GM23338 (cell line): ENCODE measurements at regions not wholly inside any gene's neighbourhood (a gene's known extent, or its start where the extent isn't known, plus 50 kb on each side); places are given as distances from the start of the nearest gene placed in this dataset.

ENCODE experiments used
- ATAC-seq: fragments of 200-7000 bp; cut with Tn5 transposase; 3 replicates; pipeline ENCODE4 v1.9.1; 2020
- DNase-seq: peaks from one replicate; pipeline ENCODE4 v3.0.0-alpha.2; 2015; ENCODE audit warnings: low spot score
- H2AFZ ChIP-seq: fragments of 200-600 bp; sonication (generic); 2 replicates; pipeline ENCODE4 v1.8.0; 2016; ENCODE audit warnings: antibody characterized with exemption, mild to moderate bottlenecking, moderate library complexity
- H3F3A ChIP-seq: fragments of 200-600 bp; sonication (generic); replicated peaks from 2 replicates; pipeline ENCODE4 v1.8.0; 2017; ENCODE audit warnings: antibody characterized with exemption, mixed run types, low read depth
- H3K27ac ChIP-seq: fragments of 200-600 bp; sonication (generic); 2 replicates; pipeline ENCODE4 v1.6.1; 2016; ENCODE audit warnings: low read depth
- H3K27me3 ChIP-seq: fragments of 200-600 bp; sonication (generic); 2 replicates; pipeline ENCODE4 v1.8.0; 2016; ENCODE audit warnings: mild to moderate bottlenecking, mixed run types, moderate library complexity; ENCODE audit not compliant: insufficient read depth
- H3K36me3 ChIP-seq: fragments of 200-600 bp; sonication (generic); 2 replicates; pipeline ENCODE4 v1.8.0; 2016; ENCODE audit warnings: mild to moderate bottlenecking; ENCODE audit not compliant: insufficient read depth
- H3K4me1 ChIP-seq: fragments of 200-600 bp; sonication (generic); 2 replicates; pipeline ENCODE4 v1.8.0; 2016; ENCODE audit warnings: mild to moderate bottlenecking, moderate library complexity; ENCODE audit not compliant: insufficient read depth
- H3K4me2 ChIP-seq: fragments of 200-600 bp; sonication (generic); 2 replicates; pipeline ENCODE4 v1.7.1; 2017; ENCODE audit warnings: mixed run types
- H3K4me3 ChIP-seq: fragments of 200-600 bp; sonication (generic); 2 replicates; pipeline ENCODE4 v1.6.1; 2016; ENCODE audit warnings: mixed run types
- H3K79me2 ChIP-seq: fragments of 200-600 bp; sonication (generic); replicated peaks from 2 replicates; pipeline ENCODE4 v1.8.0; 2017; ENCODE audit warnings: mild to moderate bottlenecking; ENCODE audit not compliant: insufficient read depth
- H3K9me2 ChIP-seq: fragments of 200-600 bp; sonication (generic); 2 replicates; pipeline ENCODE4 v1.8.0; 2017; ENCODE audit not compliant: insufficient read depth
- H4K20me1 ChIP-seq: fragments of 200-600 bp; sonication (generic); replicated peaks from 2 replicates; pipeline ENCODE4 v1.8.0; 2017; ENCODE audit warnings: mild to moderate bottlenecking; ENCODE audit not compliant: insufficient read depth
- H3K27ac Mint-ChIP-seq: 2 replicates; pipeline ENCODE4 v1.8.0; 2020; ENCODE audit warnings: inconsistent platforms, mild to moderate bottlenecking, moderate library complexity, mixed read lengths
- H3K27me3 Mint-ChIP-seq: 3 replicates; pipeline ENCODE4 v1.8.0; 2022; ENCODE audit warnings: low read depth, mild to moderate bottlenecking, moderate library complexity, mixed read lengths, inconsistent platforms; ENCODE audit not compliant: insufficient read depth, poor library complexity
- H3K36me3 Mint-ChIP-seq: 3 replicates; pipeline ENCODE4 v1.8.0; 2021; ENCODE audit warnings: low read depth, mild to moderate bottlenecking, inconsistent platforms, moderate library complexity, mixed read lengths
- H3K4me1 Mint-ChIP-seq: 3 replicates; pipeline ENCODE4 v1.8.0; 2020; ENCODE audit warnings: mild to moderate bottlenecking, inconsistent platforms, mixed read lengths
- H3K4me3 Mint-ChIP-seq: 3 replicates; pipeline ENCODE4 v1.8.0; 2021; ENCODE audit warnings: moderate library complexity, mild to moderate bottlenecking, inconsistent platforms, mixed read lengths
- H3K9me3 Mint-ChIP-seq: 3 replicates; pipeline ENCODE4 v1.8.0; 2020; ENCODE audit warnings: moderate library complexity, mild to moderate bottlenecking, inconsistent platforms, mixed read lengths
- CREB1 ChIP-seq: fragments of 250-450 bp; sonication (Bioruptor Pico); IDR thresholded peaks from 2 replicates; pipeline ENCODE4 v1.5.0; 2020; ENCODE audit warnings: low read depth, mild to moderate bottlenecking, moderate library complexity
- CTCF ChIP-seq, 2 experiments: fragments of 200-600 bp in 1 of 2; sonication (generic) in 1 of 2; conservative IDR thresholded peaks; 2 replicates each; pipeline versions ENCODE4 v1.5.1 to v1.6.1; 2016 to 2017; ENCODE audit warnings: antibody characterized with exemption in 2 of 2, low read depth in 2 of 2, mild to moderate bottlenecking in 2 of 2, moderate library complexity in 1 of 2
- ETS1 ChIP-seq: IDR thresholded peaks from 2 replicates; pipeline ENCODE4 v1.6.1; 2016; ENCODE audit warnings: antibody characterized with exemption
- EZH2 ChIP-seq: fragments of 200-600 bp; sonication (generic); IDR thresholded peaks from one replicate; pipeline ENCODE4 v1.8.0; 2017; ENCODE audit warnings: antibody characterized with exemption, mild to moderate bottlenecking, low read depth; ENCODE audit not compliant: unreplicated experiment
- EZH2phosphoT487 ChIP-seq: fragments of 200-600 bp; sonication (generic); IDR thresholded peaks from one replicate; pipeline ENCODE4 v1.8.1; 2018; ENCODE audit warnings: antibody characterized with exemption; ENCODE audit not compliant: unreplicated experiment
- JUNB ChIP-seq: IDR thresholded peaks from one replicate; pipeline ENCODE4 v1.6.1; 2016; ENCODE audit warnings: antibody characterized with exemption; ENCODE audit not compliant: unreplicated experiment
- NANOG ChIP-seq: IDR thresholded peaks from 2 replicates; pipeline ENCODE4 v1.6.1; 2016; ENCODE audit warnings: antibody characterized with exemption, borderline replicate concordance
- POLR2AphosphoS5 ChIP-seq: IDR thresholded peaks from 2 replicates; pipeline ENCODE4 v1.6.1; 2016; ENCODE audit warnings: antibody characterized with exemption, low read depth
- REST ChIP-seq: IDR thresholded peaks from one replicate; pipeline ENCODE4 v1.6.1; 2018; ENCODE audit warnings: antibody characterized with exemption; ENCODE audit not compliant: unreplicated experiment
- STAT1 ChIP-seq: IDR thresholded peaks from one replicate; pipeline ENCODE4 v1.6.1; 2016; ENCODE audit warnings: antibody characterized with exemption; ENCODE audit not compliant: unreplicated experiment
- ZNF114 ChIP-seq: fragments of 250-450 bp; sonication (Bioruptor Pico); IDR thresholded peaks from 2 replicates; pipeline ENCODE4 v1.5.0; 2020; ENCODE audit warnings: mild to moderate bottlenecking, moderate library complexity
- ZNF331 ChIP-seq: fragments of 250-450 bp; sonication (Bioruptor Pico); IDR thresholded peaks from 2 replicates; pipeline ENCODE4 v1.5.0; 2020; ENCODE audit warnings: low read depth, mild to moderate bottlenecking, moderate library complexity

- Mint-ChIP-seq H3K36me3 (no peaks in the 10 kb centered on the region), H3K4me1 (no peaks in the 10 kb centered on the region; the same call in 2 of the 3 replicates), H3K27ac (no peak overlapping the region), H3K27me3 (no peaks in the 10 kb centered on the region), H3K9me3 (no peaks in the 10 kb centered on the region), H3K4me3 (no peak overlapping the region)
- ATAC-seq (no peak), DNase-seq (peak; percentile 23)
- no peak overlapping the region for H2AFZ ChIP-seq
- H4K20me1 ChIP-seq: no peaks in the 10 kb centered on the region
- H3K4me2 ChIP-seq: no peak overlapping the region
- H3K9me2 ChIP-seq: no peaks in the 10 kb centered on the region; the same call in 1 of the 2 replicates
- H3F3A ChIP-seq: no peaks in the 10 kb centered on the region
- no peaks in the 10 kb centered on the region for H3K36me3 ChIP-seq
- H3K27ac ChIP-seq: no peak overlapping the region
- peaks cover 3% of the 10 kb centered on the region; the same call in 1 of the 2 replicates for H3K4me1 ChIP-seq
- H3K27me3 ChIP-seq: no peaks in the 10 kb centered on the region
- no peaks in the 10 kb centered on the region for H3K79me2 ChIP-seq
- H3K4me3 ChIP-seq: no peak overlapping the region
- TF ChIP-seq CREB1: no peak
- TF ChIP-seq ZNF331 (CRISPR knock-in tag): no peak
- no peak for TF ChIP-seq ETS1
- TF ChIP-seq NANOG: no peak
- no peak for TF ChIP-seq POLR2AphosphoS5
- TF ChIP-seq EZH2: no peak
- no peak for TF ChIP-seq REST
- no peak for TF ChIP-seq ZNF114 (CRISPR knock-in tag)
- TF ChIP-seq JUNB: no peak
- TF ChIP-seq STAT1: no peak
- TF ChIP-seq EZH2phosphoT487: no peak
Observed at GRCh38 chr4:24054910-24055309, 165.1 kb upstream of the PPARGC1A start.

GRCh38 chr4:24053934-24054333 is 164.1 kb upstream of the PPARGC1A start:
- H3K9me3 Mint-ChIP-seq: no peaks in the 10 kb centered on the region
- ATAC-seq (no peak), DNase-seq (no peak)
- H3K4me3 ChIP-seq: no peak overlapping the region
- H4K20me1 ChIP-seq: no peaks in the 10 kb centered on the region
- H3K27ac ChIP-seq: no peak overlapping the region
- H3K9me2 ChIP-seq: no peaks in the 10 kb centered on the region; the same call in 1 of the 2 replicates
- no peak overlapping the region for H3K4me2 ChIP-seq
- no peaks in the 10 kb centered on the region for H3K27me3 Mint-ChIP-seq
- no peaks in the 10 kb centered on the region for H3K27me3 ChIP-seq
- H3K4me1 ChIP-seq: peaks cover 3% of the 10 kb centered on the region; the same call in 1 of the 2 replicates
- no peaks in the 10 kb centered on the region; the same call in 2 of the 3 replicates for H3K4me1 Mint-ChIP-seq
- H3K79me2 ChIP-seq: no peaks in the 10 kb centered on the region
- H3K27ac Mint-ChIP-seq: no peak overlapping the region; the same call in 1 of the 2 replicates
- no peaks in the 10 kb centered on the region for H3K36me3 ChIP-seq
- no peaks in the 10 kb centered on the region for H3F3A ChIP-seq
- H3K4me3 Mint-ChIP-seq: no peak overlapping the region
- no peak overlapping the region for H2AFZ ChIP-seq
- no peaks in the 10 kb centered on the region for H3K36me3 Mint-ChIP-seq
- TF ChIP-seq CTCF (conservative IDR thresholded peaks at IDR 0.05; ENCODE audit: low read depth in 2 of 2): no peak
